HEK293 (cell line): ENCODE measurements at regions not wholly inside any gene's neighbourhood (a gene's known extent, or its start where the extent isn't known, plus 50 kb on each side); places are given as distances from the start of the nearest gene placed in this dataset.

Experiments used
- CTCF ChIA-PET: fragments of 350-600 bp; formaldehyde crosslinking; extraction: SDS; loops from one replicate; lab custom pipeline; 2021; ENCODE audit warnings: antibody characterized with exemption; lab: Yijun Ruan, JAX
- POLR2A ChIA-PET: fragments of 300-600 bp; formaldehyde crosslinking; extraction: SDS; loops from one replicate; lab custom pipeline; 2020; ENCODE audit warnings: antibody characterized with exemption, inconsistent platforms; lab: Yijun Ruan, JAX
- H3K27ac ChIP-seq: fragments of 200-500 bp; sonication (Bioruptor generic); 2 replicates; pipeline ENCODE4 v1.5.1; 2014; ENCODE audit warnings: low read depth, low read length, control low read depth, inconsistent platforms; ENCODE audit errors: extremely low read depth
- H3K36me3 ChIP-seq, 2 experiments: fragments of 200-500 bp in 1 of 2; sonication (Bioruptor generic) in 1 of 2; 1 replicate in 1 of 2; 2 replicates in 1 of 2; pipeline ENCODE4 v1.5.1; 2014 to 2017; ENCODE audit warnings: inconsistent platforms in 2 of 2, low read length in 2 of 2; ENCODE audit not compliant: control insufficient read depth in 2 of 2, insufficient read depth in 1 of 2
- H3K4me1 ChIP-seq: fragments of 200-500 bp; sonication (Bioruptor generic); 2 replicates; pipeline ENCODE4 v1.5.1; 2014; ENCODE audit warnings: mild to moderate bottlenecking, low read length, inconsistent platforms; ENCODE audit not compliant: control insufficient read depth, insufficient read depth
- H3K4me3 ChIP-seq: 2 replicates; pipeline ENCODE4 v1.5.1; 2011; ENCODE audit warnings: low read depth, mild to moderate bottlenecking, control low read depth, low read length, moderate library complexity
- H3K9me3 ChIP-seq: fragments of 200-500 bp; sonication (Bioruptor generic); 2 replicates; pipeline ENCODE4 v1.5.1; 2014; ENCODE audit warnings: low read depth, low read length, inconsistent platforms; ENCODE audit not compliant: control insufficient read depth, insufficient read depth
- EGR2 ChIP-seq: fragments of 450-650 bp; formaldehyde crosslinking; IDR thresholded peaks from 2 replicates; pipeline ENCODE4 v1.5.1; 2016; ENCODE audit warnings: low read depth, missing biosample characterization, missing genetic modification characterization
- FEZF1 ChIP-seq: fragments of 450-650 bp; formaldehyde crosslinking; IDR thresholded peaks from 2 replicates; pipeline ENCODE4 v1.5.1; 2016; ENCODE audit warnings: missing biosample characterization, missing genetic modification characterization
- KLF1 ChIP-seq: fragments of 450-650 bp; formaldehyde crosslinking; IDR thresholded peaks from 2 replicates; pipeline ENCODE4 v1.5.1; 2016; ENCODE audit warnings: missing biosample characterization, missing genetic modification characterization
- KLF10 ChIP-seq: fragments of 450-650 bp; IDR thresholded peaks from 2 replicates; pipeline ENCODE4 v1.5.1; 2018; ENCODE audit warnings: missing biosample characterization, mild to moderate bottlenecking, missing genetic modification characterization
- KLF9 ChIP-seq: fragments of 450-650 bp; formaldehyde crosslinking; IDR thresholded peaks from 2 replicates; pipeline ENCODE4 v1.5.1; 2016; ENCODE audit warnings: missing biosample characterization, missing genetic modification characterization, low read depth
- OVOL3 ChIP-seq: fragments of 450-650 bp; formaldehyde crosslinking; IDR thresholded peaks from 2 replicates; pipeline ENCODE4 v1.5.1; 2016; ENCODE audit warnings: missing biosample characterization, missing genetic modification characterization
- TRIM28 ChIP-seq: IDR thresholded peaks from 2 replicates; pipeline ENCODE4 v1.6.1; 2011; ENCODE audit warnings: low read length, control low read depth, borderline replicate concordance
- ZFP69B ChIP-seq: fragments of 450-650 bp; formaldehyde crosslinking; IDR thresholded peaks from 2 replicates; pipeline ENCODE4 v1.5.1; 2016; ENCODE audit warnings: missing biosample characterization, missing genetic modification characterization
- ZNF121 ChIP-seq: fragments of 450-650 bp; formaldehyde crosslinking; IDR thresholded peaks from 2 replicates; pipeline ENCODE4 v1.5.1; 2016; ENCODE audit warnings: missing biosample characterization, missing genetic modification characterization
- ZNF221 ChIP-seq: fragments of 450-650 bp; formaldehyde crosslinking; IDR thresholded peaks from 2 replicates; pipeline ENCODE4 v1.5.1; 2017; ENCODE audit warnings: missing biosample characterization, missing genetic modification characterization, borderline replicate concordance
- ZNF248 ChIP-seq: fragments of 450-650 bp; formaldehyde crosslinking; IDR thresholded peaks from 2 replicates; pipeline ENCODE4 v1.5.1; 2017; ENCODE audit warnings: missing biosample characterization, missing genetic modification characterization
- ZNF335 ChIP-seq: fragments of 450-650 bp; formaldehyde crosslinking; conservative IDR thresholded peaks from 2 replicates; pipeline ENCODE4 v1.5.1; 2016; ENCODE audit warnings: missing biosample characterization, missing genetic modification characterization
- ZNF341 ChIP-seq: fragments of 450-650 bp; formaldehyde crosslinking; IDR thresholded peaks from 2 replicates; pipeline ENCODE4; 2016; ENCODE audit warnings: low read depth, missing biosample characterization, missing genetic modification characterization
- ZNF423 ChIP-seq: fragments of 450-650 bp; formaldehyde crosslinking; IDR thresholded peaks from 2 replicates; pipeline ENCODE4 v1.5.1; 2016; ENCODE audit warnings: missing biosample characterization, missing genetic modification characterization
- ZNF548 ChIP-seq: fragments of 450-650 bp; formaldehyde crosslinking; IDR thresholded peaks from 2 replicates; pipeline ENCODE4 v1.5.1; 2016; ENCODE audit warnings: missing biosample characterization, missing genetic modification characterization
- ZNF555 ChIP-seq: fragments of 450-650 bp; formaldehyde crosslinking; conservative IDR thresholded peaks from 2 replicates; pipeline ENCODE4 v1.5.1; 2017; ENCODE audit warnings: missing biosample characterization, mild to moderate bottlenecking, missing genetic modification characterization, inconsistent platforms
- ZNF561 ChIP-seq: fragments of 450-650 bp; IDR thresholded peaks from 2 replicates; pipeline ENCODE4 v1.5.1; 2018; ENCODE audit warnings: missing biosample characterization, missing genetic modification characterization, borderline replicate concordance
- ZNF585B ChIP-seq: fragments of 450-650 bp; formaldehyde crosslinking; IDR thresholded peaks from 2 replicates; pipeline ENCODE4 v1.5.1; 2016; ENCODE audit warnings: missing biosample characterization, missing genetic modification characterization
- ZNF596 ChIP-seq: fragments of 450-650 bp; IDR thresholded peaks from 2 replicates; pipeline ENCODE4 v1.5.0; 2018; ENCODE audit warnings: missing biosample characterization, mild to moderate bottlenecking, missing genetic modification characterization, moderate library complexity
- ZNF623 ChIP-seq: fragments of 450-650 bp; formaldehyde crosslinking; IDR thresholded peaks from 2 replicates; pipeline ENCODE4 v1.5.1; 2016; ENCODE audit warnings: missing biosample characterization, missing genetic modification characterization
- ZNF660 ChIP-seq: fragments of 450-650 bp; IDR thresholded peaks from 2 replicates; pipeline ENCODE4 v1.5.1; 2018; ENCODE audit warnings: missing biosample characterization, mild to moderate bottlenecking, missing genetic modification characterization
- ZNF707 ChIP-seq: fragments of 450-650 bp; formaldehyde crosslinking; IDR thresholded peaks from 2 replicates; pipeline ENCODE4 v1.5.1; 2016; ENCODE audit warnings: missing biosample characterization, missing genetic modification characterization
- ZNF747 ChIP-seq: fragments of 450-650 bp; formaldehyde crosslinking; IDR thresholded peaks from 2 replicates; pipeline ENCODE4 v1.5.1; 2016; ENCODE audit warnings: missing biosample characterization, missing genetic modification characterization
- TF ChIP-seq, protein P1 (sequence below): fragments of 450-650 bp; formaldehyde crosslinking; IDR thresholded peaks from 2 replicates; pipeline ENCODE4 v1.5.0; 2017; ENCODE audit warnings: missing biosample characterization, missing genetic modification characterization, borderline replicate concordance
- TF ChIP-seq, protein P2 (sequence below): fragments of 450-650 bp; formaldehyde crosslinking; IDR thresholded peaks from 2 replicates; pipeline ENCODE4 v1.5.1; 2016; ENCODE audit warnings: missing biosample characterization, missing genetic modification characterization
- TF ChIP-seq, protein P3 (sequence below): fragments of 450-650 bp; formaldehyde crosslinking; IDR thresholded peaks from 2 replicates; pipeline ENCODE4 v1.5.1; 2016; ENCODE audit warnings: missing biosample characterization, missing genetic modification characterization

DNA sequence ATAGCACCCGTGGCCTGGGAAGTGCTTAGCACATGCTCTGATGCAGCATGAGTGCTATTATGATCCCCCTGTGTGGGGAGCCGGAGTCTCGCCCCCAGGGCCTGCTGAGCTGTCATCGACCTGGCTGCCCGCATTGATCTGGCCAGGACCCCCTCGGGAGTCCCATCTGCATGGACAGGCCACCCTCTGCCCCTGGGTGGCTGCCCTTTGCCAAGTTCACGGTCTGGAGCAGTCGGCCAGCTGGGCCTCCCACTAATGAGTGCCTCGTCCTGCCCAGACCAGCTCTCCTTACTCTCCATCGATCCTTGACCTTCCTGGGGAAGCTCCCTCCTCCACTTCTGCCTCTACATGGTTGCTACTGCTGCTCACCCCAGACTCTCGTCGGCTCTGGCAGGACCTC is 121.8 kb upstream of the RUNX3 start:
- ChIA-PET POLR2A (no interaction called here), CTCF (interaction anchor here (1.3 kb wide), 1 partner anchor 15 kb away, joined by 4 read pairs; no protein-coding TSS in a partner anchor)
- no peaks in the 10 kb centered on the region for H3K9me3 ChIP-seq
- no peaks in the 10 kb centered on the region for H3K36me3 ChIP-seq
- TF ChIP-seq ZNF660 (tag by site-specific recombination): no peak
- TF ChIP-seq ZNF747 (tag by site-specific recombination): no peak
- TF ChIP-seq ZNF707 (tag by site-specific recombination): no peak
- no peak for TF ChIP-seq FEZF1 (tag by site-specific recombination)
- no peak for TF ChIP-seq KLF10 (tag by site-specific recombination)
- no peak for TF ChIP-seq ZNF561 (tag by site-specific recombination)
- TF ChIP-seq ZNF341: no peak
- H3K27ac ChIP-seq: no peak overlapping the region
- H3K4me3 ChIP-seq: no peak overlapping the region
- no peaks in the 10 kb centered on the region for H3K4me1 ChIP-seq

DNA sequence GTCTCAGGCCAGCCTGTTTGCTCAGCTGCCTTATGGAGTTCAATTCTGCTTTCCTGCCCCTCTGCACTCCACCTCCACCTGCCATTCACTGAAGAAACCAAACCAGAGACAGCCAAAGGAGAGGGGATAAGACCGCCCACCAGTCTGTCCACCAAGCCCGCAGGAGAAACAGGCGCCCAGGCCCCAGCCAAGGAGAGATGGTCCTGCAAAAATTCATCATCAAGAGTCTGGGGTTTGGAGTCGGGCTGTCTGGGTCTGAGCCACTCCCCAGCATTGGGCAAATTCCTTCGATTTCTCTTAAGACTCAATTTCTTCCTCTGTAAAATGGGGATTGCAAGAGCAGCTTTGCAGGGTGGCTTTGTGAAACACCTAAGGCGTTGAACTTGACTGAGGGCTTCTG is 121.4 kb upstream of the RUNX3 start:
- H3K36me3 ChIP-seq: no peaks in the 10 kb centered on the region
- H3K4me1 ChIP-seq: no peaks in the 10 kb centered on the region
- TF ChIP-seq ZFP69B (tag by site-specific recombination) (no peak), ZNF585B (no peak), ZNF423 (tag by site-specific recombination) (no peak), ZNF555 (tag by site-specific recombination) (no peak), ZNF221 (no peak), ZNF248 (no peak), EGR2 (no peak), KLF9 (tag by site-specific recombination) (no peak), ZNF623 (tag by site-specific recombination) (no peak), KLF1 (tag by site-specific recombination) (no peak), ZNF548 (no peak), TRIM28 (no peak)
- TF ChIP-seq, protein P1, sequence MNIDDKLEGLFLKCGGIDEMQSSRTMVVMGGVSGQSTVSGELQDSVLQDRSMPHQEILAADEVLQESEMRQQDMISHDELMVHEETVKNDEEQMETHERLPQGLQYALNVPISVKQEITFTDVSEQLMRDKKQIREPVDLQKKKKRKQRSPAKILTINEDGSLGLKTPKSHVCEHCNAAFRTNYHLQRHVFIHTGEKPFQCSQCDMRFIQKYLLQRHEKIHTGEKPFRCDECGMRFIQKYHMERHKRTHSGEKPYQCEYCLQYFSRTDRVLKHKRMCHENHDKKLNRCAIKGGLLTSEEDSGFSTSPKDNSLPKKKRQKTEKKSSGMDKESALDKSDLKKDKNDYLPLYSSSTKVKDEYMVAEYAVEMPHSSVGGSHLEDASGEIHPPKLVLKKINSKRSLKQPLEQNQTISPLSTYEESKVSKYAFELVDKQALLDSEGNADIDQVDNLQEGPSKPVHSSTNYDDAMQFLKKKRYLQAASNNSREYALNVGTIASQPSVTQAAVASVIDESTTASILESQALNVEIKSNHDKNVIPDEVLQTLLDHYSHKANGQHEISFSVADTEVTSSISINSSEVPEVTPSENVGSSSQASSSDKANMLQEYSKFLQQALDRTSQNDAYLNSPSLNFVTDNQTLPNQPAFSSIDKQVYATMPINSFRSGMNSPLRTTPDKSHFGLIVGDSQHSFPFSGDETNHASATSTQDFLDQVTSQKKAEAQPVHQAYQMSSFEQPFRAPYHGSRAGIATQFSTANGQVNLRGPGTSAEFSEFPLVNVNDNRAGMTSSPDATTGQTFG (tag by site-specific recombination): no peak
- TF ChIP-seq, protein P2, sequence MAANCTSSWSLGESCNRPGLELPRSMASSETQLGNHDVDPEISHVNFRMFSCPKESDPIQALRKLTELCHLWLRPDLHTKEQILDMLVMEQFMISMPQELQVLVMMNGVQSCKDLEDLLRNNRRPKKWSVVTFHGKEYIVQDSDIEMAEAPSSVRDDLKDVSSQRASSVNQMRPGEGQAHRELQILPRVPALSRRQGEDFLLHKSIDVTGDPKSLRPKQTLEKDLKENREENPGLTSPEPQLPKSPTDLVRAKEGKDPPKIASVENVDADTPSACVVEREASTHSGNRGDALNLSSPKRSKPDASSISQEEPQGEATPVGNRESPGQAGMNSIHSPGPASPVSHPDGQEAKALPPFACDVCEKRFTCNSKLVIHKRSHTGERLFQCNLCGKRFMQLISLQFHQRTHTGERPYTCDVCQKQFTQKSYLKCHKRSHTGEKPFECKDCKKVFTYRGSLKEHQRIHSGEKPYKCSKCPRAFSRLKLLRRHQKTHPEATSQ (tag by site-specific recombination): no peak
- H3K9me3 ChIP-seq: no peaks in the 10 kb centered on the region
- CTCF ChIA-PET: interaction anchor here (0.6 kb wide), 1 partner anchor 199 kb away, joined by 3 read pairs; no protein-coding TSS in a partner anchor
- no peak overlapping the region for H3K27ac ChIP-seq
- POLR2A ChIA-PET: no interaction called here
- H3K4me3 ChIP-seq: no peak overlapping the region

DNA sequence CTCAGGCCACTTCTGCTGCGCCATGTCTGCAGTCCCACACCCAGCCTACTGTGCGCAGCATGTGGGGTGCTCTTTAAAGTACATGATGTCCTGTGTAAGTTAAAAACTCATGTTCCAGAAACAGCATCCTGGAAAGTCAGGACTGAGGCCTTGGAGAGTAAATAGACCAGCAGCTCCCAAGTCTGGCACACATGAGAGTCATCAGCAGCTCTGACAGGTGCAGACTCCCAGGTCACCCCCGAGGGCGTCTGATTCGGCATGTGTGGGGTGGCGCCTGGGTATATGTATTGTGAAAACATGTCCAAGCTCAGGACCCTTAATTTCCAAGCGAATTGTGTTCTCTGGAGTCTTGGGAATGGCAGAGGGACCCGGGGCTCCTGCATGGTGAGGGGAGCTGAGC is 120.1 kb upstream of the RUNX3 start:
- CTCF ChIA-PET: interaction anchor here (0.8 to 5.2 kb wide), 2 partner anchors 13 to 14 kb away, joined by 3 to 34 read pairs; no protein-coding TSS in a partner anchor
- no peaks in the 10 kb centered on the region for H3K9me3 ChIP-seq
- TF ChIP-seq ZNF121 (tag by site-specific recombination) (no peak), OVOL3 (tag by site-specific recombination) (no peak), EGR2 (no peak), ZNF596 (tag by site-specific recombination) (no peak), ZNF335 (tag by site-specific recombination) (no peak)
- TF ChIP-seq, protein P3, sequence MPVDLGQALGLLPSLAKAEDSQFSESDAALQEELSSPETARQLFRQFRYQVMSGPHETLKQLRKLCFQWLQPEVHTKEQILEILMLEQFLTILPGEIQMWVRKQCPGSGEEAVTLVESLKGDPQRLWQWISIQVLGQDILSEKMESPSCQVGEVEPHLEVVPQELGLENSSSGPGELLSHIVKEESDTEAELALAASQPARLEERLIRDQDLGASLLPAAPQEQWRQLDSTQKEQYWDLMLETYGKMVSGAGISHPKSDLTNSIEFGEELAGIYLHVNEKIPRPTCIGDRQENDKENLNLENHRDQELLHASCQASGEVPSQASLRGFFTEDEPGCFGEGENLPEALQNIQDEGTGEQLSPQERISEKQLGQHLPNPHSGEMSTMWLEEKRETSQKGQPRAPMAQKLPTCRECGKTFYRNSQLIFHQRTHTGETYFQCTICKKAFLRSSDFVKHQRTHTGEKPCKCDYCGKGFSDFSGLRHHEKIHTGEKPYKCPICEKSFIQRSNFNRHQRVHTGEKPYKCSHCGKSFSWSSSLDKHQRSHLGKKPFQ (tag by site-specific recombination): no peak
- TF ChIP-seq, all 188 proteins: peak for 0
- POLR2A ChIA-PET: no interaction called here
- no peak overlapping the region for H3K4me3 ChIP-seq
- H3K27ac ChIP-seq: no peak overlapping the region
- no peaks in the 10 kb centered on the region for H3K36me3 ChIP-seq
- no peaks in the 10 kb centered on the region for H3K4me1 ChIP-seq
